ENCODE measurements at regions not wholly inside any gene's neighbourhood (a gene's known extent, or its start where the extent isn't known, plus 50 kb on each side); places are given as distances from the start of the nearest gene placed in this dataset.

DNA sequence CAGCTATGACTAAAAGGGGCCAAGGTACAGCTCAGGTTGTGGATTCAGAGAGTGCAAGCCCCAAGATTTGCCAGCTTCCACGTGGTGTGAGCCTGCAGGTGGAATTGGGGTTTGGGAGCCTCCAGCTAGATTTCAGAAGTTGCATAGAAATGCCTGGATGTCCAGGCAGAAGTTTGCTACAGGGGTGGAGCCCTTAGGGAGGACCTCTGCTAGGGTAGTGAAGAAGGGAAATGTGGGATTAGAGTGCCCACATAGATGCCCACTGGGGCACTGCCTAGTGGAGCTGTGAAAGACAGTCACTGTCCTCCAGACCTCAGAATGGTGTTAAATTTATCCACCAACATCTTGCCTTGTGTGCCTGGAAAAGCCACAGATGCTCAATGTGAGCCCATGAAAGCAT is 255.1 kb downstream of the BMP2 start:
- FAIRE-seq (no peak), DNase-seq (no peak)
- Histone ChIP-seq H3K9ac (ENCODE audit: low read length in 3 of 3) (no peak overlapping the region), H3K4me3 (ENCODE audit: low read length in 3 of 3) (no peak overlapping the region), H3K36me3 (ENCODE audit: control insufficient read depth in 2 of 3, insufficient read depth in 3 of 3, low read length in 3 of 3) (no peaks in the 10 kb centered on the region), H3K4me1 (ENCODE audit: control insufficient read depth in 2 of 3, insufficient read depth in 2 of 3, low read depth in 1 of 3, low read length in 3 of 3) (no peaks in the 10 kb centered on the region), H3K9me3 (ENCODE audit: control insufficient read depth in 2 of 3, insufficient read depth in 1 of 3, low read length in 3 of 3) (peaks cover 0 to 14% (median 2%) of the 10 kb centered on the region in 3 donors), H3K27me3 (ENCODE audit: control insufficient read depth, insufficient read depth, low read length) (no peaks in the 10 kb centered on the region), H3K27ac (ENCODE audit: low read depth in 2 of 2, low read length in 2 of 2) (no peak overlapping the region)
- intact Hi-C loops (cut with DNase I), result no loop called here
- TF ChIP-seq, protein P1, sequence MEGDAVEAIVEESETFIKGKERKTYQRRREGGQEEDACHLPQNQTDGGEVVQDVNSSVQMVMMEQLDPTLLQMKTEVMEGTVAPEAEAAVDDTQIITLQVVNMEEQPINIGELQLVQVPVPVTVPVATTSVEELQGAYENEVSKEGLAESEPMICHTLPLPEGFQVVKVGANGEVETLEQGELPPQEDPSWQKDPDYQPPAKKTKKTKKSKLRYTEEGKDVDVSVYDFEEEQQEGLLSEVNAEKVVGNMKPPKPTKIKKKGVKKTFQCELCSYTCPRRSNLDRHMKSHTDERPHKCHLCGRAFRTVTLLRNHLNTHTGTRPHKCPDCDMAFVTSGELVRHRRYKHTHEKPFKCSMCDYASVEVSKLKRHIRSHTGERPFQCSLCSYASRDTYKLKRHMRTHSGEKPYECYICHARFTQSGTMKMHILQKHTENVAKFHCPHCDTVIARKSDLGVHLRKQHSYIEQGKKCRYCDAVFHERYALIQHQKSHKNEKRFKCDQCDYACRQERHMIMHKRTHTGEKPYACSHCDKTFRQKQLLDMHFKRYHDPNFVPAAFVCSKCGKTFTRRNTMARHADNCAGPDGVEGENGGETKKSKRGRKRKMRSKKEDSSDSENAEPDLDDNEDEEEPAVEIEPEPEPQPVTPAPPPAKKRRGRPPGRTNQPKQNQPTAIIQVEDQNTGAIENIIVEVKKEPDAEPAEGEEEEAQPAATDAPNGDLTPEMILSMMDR (IDR thresholded peaks at IDR 0.05; ENCODE audit: borderline replicate concordance, extremely low read depth, insufficient read depth), result no peak

DNA sequence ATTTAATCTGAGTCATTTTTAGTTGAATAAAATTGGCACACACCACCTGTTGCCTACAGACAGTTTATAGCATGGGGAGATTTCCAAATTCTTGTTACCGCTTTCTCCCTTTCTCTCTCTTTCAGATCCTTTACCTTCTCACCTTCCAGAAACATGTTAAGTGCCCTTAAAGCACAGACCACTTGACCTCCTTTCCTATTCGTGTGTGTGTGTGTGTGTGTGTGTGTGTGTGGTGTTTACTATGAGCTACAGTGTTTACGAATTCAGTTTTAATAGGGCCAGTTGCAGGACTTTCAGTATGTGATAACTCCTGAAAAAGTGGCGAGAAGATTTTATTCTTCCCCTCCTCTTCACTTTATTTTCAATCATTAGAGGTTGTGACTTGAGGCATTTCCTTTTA is 258.1 kb downstream of the BMP2 start:
- TF ChIP-seq, protein P1 (IDR thresholded peaks at IDR 0.05; ENCODE audit: borderline replicate concordance, extremely low read depth, insufficient read depth), result no peak
- no peak overlapping the region for H3K9ac ChIP-seq (ENCODE audit: low read length in 3 of 3)
- H3K36me3 ChIP-seq (ENCODE audit: control insufficient read depth in 2 of 3, insufficient read depth in 3 of 3, low read length in 3 of 3), result no peaks in the 10 kb centered on the region
- intact Hi-C loops (cut with DNase I), result no loop called here
- no peak overlapping the region for H3K4me3 ChIP-seq (ENCODE audit: low read length in 3 of 3)
- no peaks in the 10 kb centered on the region for H3K27me3 ChIP-seq (ENCODE audit: control insufficient read depth, insufficient read depth, low read length)
- no peak for FAIRE-seq
- no peaks in the 10 kb centered on the region for H3K4me1 ChIP-seq (ENCODE audit: control insufficient read depth in 2 of 3, insufficient read depth in 2 of 3, low read depth in 1 of 3, low read length in 3 of 3)
- peaks cover 0 to 14% (median 2%) of the 10 kb centered on the region in 3 donors for H3K9me3 ChIP-seq (ENCODE audit: control insufficient read depth in 2 of 3, insufficient read depth in 1 of 3, low read length in 3 of 3)
- no peak for DNase-seq
- H3K27ac ChIP-seq (ENCODE audit: low read depth in 2 of 2, low read length in 2 of 2), result no peak overlapping the region

DNA sequence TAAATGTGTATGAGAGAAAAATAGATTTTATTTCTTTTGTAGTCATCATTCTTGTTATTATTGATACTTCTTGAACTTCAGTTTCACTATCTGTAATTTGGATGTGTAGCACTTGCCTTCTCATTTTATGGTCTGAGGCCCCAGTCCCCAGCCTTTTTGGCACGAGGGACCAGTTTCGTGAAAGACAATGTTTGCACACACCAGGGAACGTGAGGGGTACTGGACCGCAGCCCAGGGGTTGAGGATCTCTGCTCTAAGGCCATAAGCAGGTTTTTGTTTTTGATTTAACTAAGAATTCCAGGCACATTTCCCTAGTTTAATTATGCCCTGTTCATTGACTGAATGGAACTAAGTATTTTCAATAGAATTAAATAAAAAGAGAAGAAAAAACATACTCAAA is 261.5 kb downstream of the BMP2 start:
- intact Hi-C loops (cut with DNase I), result no loop called here
- H3K4me3 ChIP-seq (ENCODE audit: low read length in 3 of 3), result no peak overlapping the region
- H3K9me3 ChIP-seq (ENCODE audit: control insufficient read depth in 2 of 3, insufficient read depth in 1 of 3, low read length in 3 of 3), result no peaks in the 10 kb centered on the region
- no peak overlapping the region for H3K27ac ChIP-seq (ENCODE audit: low read depth in 2 of 2, low read length in 2 of 2)
- H3K27me3 ChIP-seq (ENCODE audit: control insufficient read depth, insufficient read depth, low read length), result no peaks in the 10 kb centered on the region
- TF ChIP-seq, protein P1 (IDR thresholded peaks at IDR 0.05; ENCODE audit: borderline replicate concordance, extremely low read depth, insufficient read depth), result no peak
- H3K36me3 ChIP-seq (ENCODE audit: control insufficient read depth in 2 of 3, insufficient read depth in 3 of 3, low read length in 3 of 3), result no peaks in the 10 kb centered on the region
- H3K9ac ChIP-seq (ENCODE audit: low read length in 3 of 3), result no peak overlapping the region
- no peaks in the 10 kb centered on the region for H3K4me1 ChIP-seq (ENCODE audit: control insufficient read depth in 2 of 3, insufficient read depth in 2 of 3, low read depth in 1 of 3, low read length in 3 of 3)
- no peak for FAIRE-seq
- no peak for DNase-seq

DNA sequence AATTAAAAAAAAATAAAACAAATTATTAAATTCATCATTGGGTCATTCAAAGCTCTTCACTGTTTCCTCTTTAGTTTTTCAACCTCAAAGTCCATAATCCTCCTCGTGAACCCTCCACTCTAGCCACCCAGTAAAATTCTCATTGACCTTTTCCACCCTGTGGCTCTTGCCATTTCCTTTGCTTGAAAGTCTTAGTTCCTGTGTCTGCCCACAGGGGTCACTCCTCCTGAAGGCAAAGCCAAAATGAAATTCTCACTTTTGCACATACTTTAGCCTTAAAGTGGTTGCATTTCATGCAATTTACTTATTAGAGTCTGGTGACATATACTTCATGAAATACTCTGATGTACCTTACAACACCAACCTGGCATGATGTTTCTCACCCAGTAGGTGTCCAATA is 263.7 kb downstream of the BMP2 start:
- FAIRE-seq (no peak), DNase-seq (no peak)
- no peak overlapping the region for H3K9ac ChIP-seq (ENCODE audit: low read length in 3 of 3)
- intact Hi-C loops (cut with DNase I), result no loop called here
- no peak overlapping the region for H3K27ac ChIP-seq (ENCODE audit: low read depth in 2 of 2, low read length in 2 of 2)
- no peaks in the 10 kb centered on the region for H3K4me1 ChIP-seq (ENCODE audit: control insufficient read depth in 2 of 3, insufficient read depth in 2 of 3, low read depth in 1 of 3, low read length in 3 of 3)
- H3K4me3 ChIP-seq (ENCODE audit: low read length in 3 of 3), result no peak overlapping the region
- TF ChIP-seq, protein P1 (IDR thresholded peaks at IDR 0.05; ENCODE audit: borderline replicate concordance, extremely low read depth, insufficient read depth), result no peak
- H3K27me3 ChIP-seq (ENCODE audit: control insufficient read depth, insufficient read depth, low read length), result no peaks in the 10 kb centered on the region
- H3K9me3 ChIP-seq (ENCODE audit: control insufficient read depth in 2 of 3, insufficient read depth in 1 of 3, low read length in 3 of 3), result no peaks in the 10 kb centered on the region
- no peaks in the 10 kb centered on the region for H3K36me3 ChIP-seq (ENCODE audit: control insufficient read depth in 2 of 3, insufficient read depth in 3 of 3, low read length in 3 of 3)
